Right lobe of liver (tissue), 6 donors: ENCODE measurements at regions not wholly inside any gene's neighbourhood (a gene's known extent, or its start where the extent isn't known, plus 50 kb on each side); places are given as distances from the start of the nearest gene placed in this dataset.

Source experiments
- ATAC-seq, 4 donors: fragments of 200-7000 bp; cut with Tn5 transposase; one replicate each; pipeline ENCODE4 v1.9.1; 2020; ENCODE audit warnings: mild to moderate bottlenecking in 4 of 4, moderate library complexity in 4 of 4
- DNase-seq, 3 donors: peaks; one replicate each; pipeline ENCODE4 v3.0.0-alpha.2; 2020
- H3K27ac ChIP-seq, 3 donors: fragments of 200-600 bp; one replicate each; pipeline ENCODE4 v1.8.0; 2022
- H3K27me3 ChIP-seq, 2 donors: fragments of 200-600 bp; one replicate each; pipeline ENCODE4 v1.8.0; 2022
- H3K36me3 ChIP-seq, 4 donors: fragments of 200-600 bp; sonication (generic) in 1 of 4; one replicate each; pipeline versions ENCODE4 v1.5.1 to v1.8.0; 2017 to 2022; ENCODE audit warnings: control low read depth in 1 of 4
- H3K4me1 ChIP-seq, 4 donors: fragments of 200-600 bp; sonication (generic) in 1 of 4; one replicate each; pipeline versions ENCODE4 v1.5.1 to v1.8.0; 2017 to 2022; ENCODE audit warnings: control low read depth in 1 of 4
- H3K4me3 ChIP-seq, 3 donors: fragments of 200-600 bp; one replicate each; pipeline ENCODE4 v1.8.0; 2022
- H3K9me3 ChIP-seq, 4 donors: fragments of 200-600 bp; sonication (generic) in 1 of 4; one replicate each; pipeline versions ENCODE4 v1.5.1 to v1.8.0; 2017 to 2022; ENCODE audit warnings: control low read depth in 1 of 4
- CTCF ChIP-seq, 4 donors: fragments of 200-600 bp in 3 of 4; fragments of 450-650 bp in 1 of 4; IDR thresholded peaks; one replicate each; pipeline versions ENCODE4 v1.5.1 to v1.8.0; 2016 to 2022; ENCODE audit warnings: antibody characterized with exemption in 4 of 4, mild to moderate bottlenecking in 2 of 4
- POLR2A ChIP-seq: fragments of 450-650 bp; IDR thresholded peaks from one replicate; pipeline ENCODE4 v1.6.1; 2017; ENCODE audit warnings: antibody characterized with exemption, mild to moderate bottlenecking
- WGBS: methylation state at CpG from one replicate; pipeline ENCODE4 v1.1.6; 2018; ENCODE audit warnings: low coverage, low lambda C conversion rate; ENCODE audit not compliant: insufficient coverage; ENCODE audit errors: missing lambda C conversion rate; 5-methylcytosine and 5-hydroxymethylcytosine counted together
- intact Hi-C, 2 donors: fragments of 100-400 bp; cut with DNase I; formaldehyde crosslinking; loops; one replicate each; pipeline versions ENCODE4 v1.11.2 to v1.14.1; 2022
- donor health status: DM: no; HTN: yes; CAD: no.
- donor health status: DM: no; HTN: no; CAD: no.
- donor health status: DM: no; HTN: no; CAD: no.
- donor health status: DM: no; HTN: yes; CAD: no.
- donor health status: DM: no; HTN: yes; CAD: no.

GRCh38 chr9:81455462-81456219 is 233.7 kb downstream of the TLE1 start:
- H3K27ac ChIP-seq, result no peak overlapping the region
- no peaks in the 10 kb centered on the region for H3K4me1 ChIP-seq
- TF ChIP-seq POLR2A (no peak), CTCF (IDR thresholded peaks at IDR 0.05) (no peak)
- DNase-seq (no peak), ATAC-seq (no peak)
- intact Hi-C loops, result no loop called here
- H3K36me3 ChIP-seq, result no peaks in the 10 kb centered on the region
- H3K9me3 ChIP-seq, result no peaks in the 10 kb centered on the region
- WGBS, result 84% methylated on average over 4 of the region's 4 CpGs
- H3K4me3 ChIP-seq, result no peak overlapping the region
- H3K27me3 ChIP-seq, result no peaks in the 10 kb centered on the region

GRCh38 chr9:81445331-81445921 is 243.9 kb downstream of the TLE1 start:
- Histone ChIP-seq H3K4me1 (no peaks in the 10 kb centered on the region), H3K9me3 (peaks cover 0 to 5% (median 0%) of the 10 kb centered on the region in 4 donors), H3K36me3 (no peaks in the 10 kb centered on the region), H3K27ac (no peak overlapping the region), H3K4me3 (no peak overlapping the region), H3K27me3 (no peaks in the 10 kb centered on the region)
- DNase-seq (no peak), ATAC-seq (no peak)
- TF ChIP-seq POLR2A, result no peak
- no peak for TF ChIP-seq CTCF (IDR thresholded peaks at IDR 0.05)
- intact Hi-C loops, result no loop called here

GRCh38 chr9:81431641-81432040 is 257.7 kb downstream of the TLE1 start:
- Histone ChIP-seq H3K4me3 (no peak overlapping the region), H3K36me3 (no peaks in the 10 kb centered on the region), H3K27ac (no peak overlapping the region), H3K27me3 (no peaks in the 10 kb centered on the region), H3K9me3 (peaks cover 0 to 5% (median 3%) of the 10 kb centered on the region in 4 donors), H3K4me1 (no peaks in the 10 kb centered on the region)
- intact Hi-C loops, result no loop called here
- DNase-seq (no peak), ATAC-seq (no peak)
- 65% methylated on average over 4 of the region's 4 CpGs for WGBS
- no peak for TF ChIP-seq POLR2A
- no peak for TF ChIP-seq CTCF (IDR thresholded peaks at IDR 0.05)

GRCh38 chr9:81430727-81431126 is 258.6 kb downstream of the TLE1 start:
- peaks cover 0 to 5% (median 3%) of the 10 kb centered on the region in 4 donors for H3K9me3 ChIP-seq
- ATAC-seq (no peak), DNase-seq (no peak)
- no peaks in the 10 kb centered on the region for H3K4me1 ChIP-seq
- intact Hi-C loops, result no loop called here
- no peak for TF ChIP-seq CTCF (IDR thresholded peaks at IDR 0.05)
- no peak for TF ChIP-seq POLR2A
- no peak overlapping the region for H3K27ac ChIP-seq
- H3K27me3 ChIP-seq, result no peaks in the 10 kb centered on the region
- no peak overlapping the region for H3K4me3 ChIP-seq
- WGBS, result 0% methylated on average over 1 of the region's 1 CpG
- no peaks in the 10 kb centered on the region for H3K36me3 ChIP-seq
